ENCODE measurements at regions not wholly inside any gene's neighbourhood (a gene's known extent, or its start where the extent isn't known, plus 50 kb on each side); places are given as distances from the start of the nearest gene placed in this dataset.

DNA sequence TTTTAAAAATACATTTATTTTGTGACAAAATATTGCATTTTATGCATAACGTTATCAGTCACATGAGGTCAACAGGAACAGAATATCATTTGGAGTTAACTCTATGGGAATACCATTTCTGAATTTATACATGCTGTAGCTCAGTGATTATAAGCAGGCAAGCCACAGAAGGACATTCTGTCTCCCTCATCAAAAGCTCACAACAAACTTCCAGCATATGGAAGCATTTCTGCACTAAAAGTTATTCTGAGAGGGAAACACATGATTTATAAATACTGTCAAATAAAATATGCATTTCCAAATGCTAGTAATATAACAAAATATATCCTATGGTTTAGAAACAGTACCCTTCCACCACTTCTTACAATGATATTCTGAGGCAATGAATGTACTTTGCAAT, 854.1 kb upstream of the B3GALT2 start:
- no peak for TF ChIP-seq POLR2A (IDR thresholded peaks at IDR 0.05; ENCODE audit: low read length)
- TF ChIP-seq, protein P1, sequence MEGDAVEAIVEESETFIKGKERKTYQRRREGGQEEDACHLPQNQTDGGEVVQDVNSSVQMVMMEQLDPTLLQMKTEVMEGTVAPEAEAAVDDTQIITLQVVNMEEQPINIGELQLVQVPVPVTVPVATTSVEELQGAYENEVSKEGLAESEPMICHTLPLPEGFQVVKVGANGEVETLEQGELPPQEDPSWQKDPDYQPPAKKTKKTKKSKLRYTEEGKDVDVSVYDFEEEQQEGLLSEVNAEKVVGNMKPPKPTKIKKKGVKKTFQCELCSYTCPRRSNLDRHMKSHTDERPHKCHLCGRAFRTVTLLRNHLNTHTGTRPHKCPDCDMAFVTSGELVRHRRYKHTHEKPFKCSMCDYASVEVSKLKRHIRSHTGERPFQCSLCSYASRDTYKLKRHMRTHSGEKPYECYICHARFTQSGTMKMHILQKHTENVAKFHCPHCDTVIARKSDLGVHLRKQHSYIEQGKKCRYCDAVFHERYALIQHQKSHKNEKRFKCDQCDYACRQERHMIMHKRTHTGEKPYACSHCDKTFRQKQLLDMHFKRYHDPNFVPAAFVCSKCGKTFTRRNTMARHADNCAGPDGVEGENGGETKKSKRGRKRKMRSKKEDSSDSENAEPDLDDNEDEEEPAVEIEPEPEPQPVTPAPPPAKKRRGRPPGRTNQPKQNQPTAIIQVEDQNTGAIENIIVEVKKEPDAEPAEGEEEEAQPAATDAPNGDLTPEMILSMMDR (IDR thresholded peaks at IDR 0.05) = no peak

Data from A549 (cell line).